ENCODE measurements at regions not wholly inside any gene's neighbourhood (a gene's known extent, or its start where the extent isn't known, plus 50 kb on each side); places are given as distances from the start of the nearest gene placed in this dataset.

GRCh38 chr12:3988519-3989217 lies 115.5 kb upstream of the PARP11 start:
- no peak for TF ChIP-seq CTCF (conservative IDR thresholded peaks at IDR 0.05; ENCODE audit: low read depth in 2 of 2)
- TF ChIP-seq REST (IDR thresholded peaks at IDR 0.05; ENCODE audit: unreplicated experiment): no peak

Measured in GM23338 (cell line).